AG09309 (cell line): ENCODE measurements at regions not wholly inside any gene's neighbourhood (a gene's known extent, or its start where the extent isn't known, plus 50 kb on each side); places are given as distances from the start of the nearest gene placed in this dataset.

Source experiments
- DNase-seq: peaks from one replicate; pipeline ENCODE4 v3.0.0-alpha.2; 2010; ENCODE audit warnings: low read depth
- H3K4me3 ChIP-seq: 2 replicates; pipeline ENCODE4 v1.5.1; 2011; ENCODE audit warnings: mild to moderate bottlenecking, low read depth, low read length, moderate library complexity; ENCODE audit not compliant: control insufficient read depth
- TF ChIP-seq, protein P1 (sequence below): IDR thresholded peaks from 2 replicates; pipeline ENCODE4 v1.5.1; 2011; ENCODE audit warnings: mild to moderate bottlenecking, low read depth, low read length, inconsistent platforms; ENCODE audit not compliant: insufficient read depth, control insufficient read depth; ENCODE audit errors: missing control alignments

DNA sequence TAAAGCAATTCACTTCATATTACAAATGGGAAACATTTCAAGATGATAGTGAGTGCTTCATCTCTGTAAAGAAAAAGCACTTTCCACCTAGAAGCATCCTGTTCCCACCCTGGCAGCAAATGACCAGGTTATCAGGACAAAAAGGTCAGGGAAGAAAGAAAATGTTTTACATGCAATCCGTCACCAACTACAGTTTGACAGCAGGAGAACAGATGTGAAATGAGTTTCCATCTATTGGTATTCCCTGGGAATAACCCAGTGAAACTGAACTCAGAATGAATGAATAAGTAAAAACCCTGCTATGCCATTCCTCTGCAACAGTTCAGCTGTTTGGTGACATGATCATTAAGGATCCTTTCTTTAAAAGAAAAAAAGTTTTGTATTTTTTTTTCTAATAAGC is 67.6 kb downstream of the HTR1A start:
- no peak for DNase-seq
- no peak overlapping the region for H3K4me3 ChIP-seq
- TF ChIP-seq, protein P1, sequence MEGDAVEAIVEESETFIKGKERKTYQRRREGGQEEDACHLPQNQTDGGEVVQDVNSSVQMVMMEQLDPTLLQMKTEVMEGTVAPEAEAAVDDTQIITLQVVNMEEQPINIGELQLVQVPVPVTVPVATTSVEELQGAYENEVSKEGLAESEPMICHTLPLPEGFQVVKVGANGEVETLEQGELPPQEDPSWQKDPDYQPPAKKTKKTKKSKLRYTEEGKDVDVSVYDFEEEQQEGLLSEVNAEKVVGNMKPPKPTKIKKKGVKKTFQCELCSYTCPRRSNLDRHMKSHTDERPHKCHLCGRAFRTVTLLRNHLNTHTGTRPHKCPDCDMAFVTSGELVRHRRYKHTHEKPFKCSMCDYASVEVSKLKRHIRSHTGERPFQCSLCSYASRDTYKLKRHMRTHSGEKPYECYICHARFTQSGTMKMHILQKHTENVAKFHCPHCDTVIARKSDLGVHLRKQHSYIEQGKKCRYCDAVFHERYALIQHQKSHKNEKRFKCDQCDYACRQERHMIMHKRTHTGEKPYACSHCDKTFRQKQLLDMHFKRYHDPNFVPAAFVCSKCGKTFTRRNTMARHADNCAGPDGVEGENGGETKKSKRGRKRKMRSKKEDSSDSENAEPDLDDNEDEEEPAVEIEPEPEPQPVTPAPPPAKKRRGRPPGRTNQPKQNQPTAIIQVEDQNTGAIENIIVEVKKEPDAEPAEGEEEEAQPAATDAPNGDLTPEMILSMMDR, result no peak

DNA sequence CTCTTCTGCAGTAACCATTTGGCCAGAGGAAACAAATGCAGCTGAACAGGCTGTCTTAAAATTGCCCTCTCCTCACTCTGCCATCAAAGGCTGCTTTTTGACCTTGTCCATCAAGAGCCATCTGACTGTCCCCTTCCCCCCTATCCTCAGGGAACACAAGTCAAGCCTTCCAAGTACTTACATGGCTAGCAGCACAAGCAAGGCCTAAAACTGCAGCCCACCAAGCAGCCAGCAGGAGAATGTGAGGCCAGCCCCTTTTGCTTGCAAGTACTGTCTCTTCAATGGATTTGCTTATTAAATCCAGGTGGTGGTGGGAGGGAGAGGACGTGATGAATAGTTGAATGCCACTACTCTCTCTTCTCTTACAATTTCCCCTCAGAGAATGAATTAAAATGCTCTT is 83.5 kb downstream of the HTR1A start:
- H3K4me3 ChIP-seq, result no peak overlapping the region
- TF ChIP-seq, protein P1, result no peak

DNA sequence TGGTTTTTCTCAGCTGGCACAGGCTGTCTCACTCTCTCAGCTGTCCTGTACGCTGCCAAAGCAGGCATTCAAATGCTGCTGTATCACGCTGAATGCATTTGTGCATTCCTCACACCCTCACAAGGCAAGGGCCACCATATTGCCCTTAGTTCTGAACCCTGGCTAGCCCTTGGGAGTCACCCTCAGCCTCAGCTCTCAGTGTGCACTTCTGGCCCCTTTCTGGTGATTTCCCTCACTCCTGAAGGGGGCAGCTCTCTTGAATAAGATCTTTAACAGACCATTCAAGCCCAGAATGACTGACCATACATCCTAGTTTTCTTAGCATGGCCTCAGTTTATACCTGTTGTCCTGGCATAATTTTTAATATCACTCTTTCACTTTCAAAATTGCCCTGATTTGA is 84.3 kb downstream of the HTR1A start:
- H3K4me3 ChIP-seq, result no peak overlapping the region
- DNase-seq, result no peak
- TF ChIP-seq, protein P1, result no peak

More for the DNA sequence above, 83.5 kb downstream of the HTR1A start:
- no peak for DNase-seq

DNA sequence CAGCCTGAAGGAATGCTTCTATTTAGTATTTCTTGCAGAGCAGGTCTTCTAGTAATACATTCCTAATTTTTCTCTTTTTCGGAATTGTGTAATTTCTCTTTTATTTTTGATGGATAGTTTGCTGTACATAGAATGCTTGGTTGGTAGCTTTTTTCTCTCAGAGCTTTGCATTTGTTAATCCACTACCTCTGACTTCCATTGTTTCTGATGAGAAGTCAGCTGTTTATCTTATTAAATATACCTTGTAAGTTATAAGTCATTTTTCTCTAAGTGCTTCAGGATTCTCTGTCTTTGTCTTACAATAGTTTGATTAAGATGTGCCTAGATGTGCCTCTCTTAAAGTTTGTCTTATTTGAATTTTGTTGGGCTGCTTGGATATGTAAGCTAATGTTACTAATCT is 101.9 kb downstream of the HTR1A start:
- DNase-seq, result no peak
- H3K4me3 ChIP-seq, result no peak overlapping the region
- TF ChIP-seq, protein P1, result no peak

DNA sequence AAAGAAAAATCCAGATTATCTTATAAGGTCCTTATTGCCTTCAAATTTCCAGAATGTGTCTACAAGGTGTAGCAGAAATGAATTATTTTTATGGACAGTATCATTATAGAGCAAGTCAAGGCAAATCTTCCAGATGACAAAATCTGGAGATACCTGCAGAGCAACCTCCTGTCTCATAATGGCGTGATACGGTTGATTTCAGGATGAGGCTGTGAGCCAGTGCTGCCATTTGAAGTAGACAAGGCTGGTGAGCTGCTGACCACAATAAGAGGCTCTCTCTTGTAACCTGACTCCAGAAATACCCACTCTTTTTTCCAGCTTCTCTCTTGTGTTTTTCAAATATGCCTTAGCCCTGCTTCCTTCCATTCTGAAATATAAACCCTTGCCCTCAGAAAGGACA is 108.2 kb downstream of the HTR1A start:
- no peak for DNase-seq
- H3K4me3 ChIP-seq, result no peak overlapping the region
- TF ChIP-seq, protein P1, result no peak

DNA sequence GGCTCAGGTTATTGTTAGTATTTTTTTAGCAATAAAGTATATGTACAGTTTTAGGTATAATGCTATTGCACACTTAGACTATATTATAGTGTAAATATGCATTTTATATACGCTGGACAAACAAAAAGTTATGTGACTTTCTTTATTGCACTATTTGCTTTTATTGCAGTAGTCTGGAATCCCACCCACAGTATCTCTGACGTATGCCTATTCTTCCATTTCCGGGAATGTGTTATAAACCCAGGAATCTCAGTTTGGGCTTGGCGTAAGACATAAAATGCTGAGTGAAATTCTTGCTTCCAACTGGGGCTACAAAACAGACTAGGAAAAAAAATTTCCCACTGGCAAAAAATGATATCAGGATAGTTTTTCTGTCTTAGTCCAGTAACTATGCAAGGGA is 119.1 kb downstream of the HTR1A start:
- no peak overlapping the region for H3K4me3 ChIP-seq
- no peak for DNase-seq
- TF ChIP-seq, protein P1, result no peak

DNA sequence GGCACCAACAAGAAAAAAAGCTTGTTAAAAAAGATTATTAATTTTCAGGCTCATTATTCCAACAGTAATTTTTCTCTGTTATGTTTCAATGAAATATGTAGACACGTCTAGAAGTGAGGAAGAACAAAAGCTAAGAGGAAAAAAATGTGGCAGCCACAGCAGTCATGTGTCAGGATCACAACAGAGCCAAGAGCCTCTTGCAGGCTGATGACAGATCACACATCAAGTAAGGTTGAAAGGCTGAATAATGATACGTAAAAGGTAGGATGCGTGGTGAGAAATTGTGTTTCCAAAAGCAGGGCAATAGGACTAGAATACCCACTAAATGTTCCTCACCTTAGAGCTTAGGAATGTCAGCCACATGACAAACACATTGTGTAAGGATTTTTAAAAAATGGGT is 124.8 kb downstream of the HTR1A start:
- H3K4me3 ChIP-seq, result no peak overlapping the region
- TF ChIP-seq, protein P1, result no peak
- DNase-seq, result no peak
